PC-9 (cell line): ENCODE measurements at regions not wholly inside any gene's neighbourhood (a gene's known extent, or its start where the extent isn't known, plus 50 kb on each side); places are given as distances from the start of the nearest gene placed in this dataset.

Experiments
- CTCF ChIP-seq: fragments of 200-600 bp; sonication (generic); conservative IDR thresholded peaks from 2 replicates; pipeline ENCODE4 v1.6.1; 2017; ENCODE audit warnings: mixed run types, antibody characterized with exemption, mild to moderate bottlenecking, moderate library complexity
- EZH2 ChIP-seq: fragments of 200-600 bp; sonication (generic); IDR thresholded peaks from 2 replicates; pipeline ENCODE4 v1.8.0; 2017; ENCODE audit warnings: antibody characterized with exemption, low read depth

GRCh38 chr12:105954951-105955931 is 183.5 kb downstream of the NUAK1 start:
- no peak for TF ChIP-seq CTCF
- no peak for TF ChIP-seq EZH2
